Stimulated activated CD8-positive, alpha-beta memory T cell treated with anti-CD3 and anti-CD28 coated beads, Interleukin-4, amount 100 ng/mL, for 24 hours (primary cell): ENCODE measurements at regions not wholly inside any gene's neighbourhood (a gene's known extent, or its start where the extent isn't known, plus 50 kb on each side); places are given as distances from the start of the nearest gene placed in this dataset.
"Not testable (repeated sequence)": the region's sequence is repeated elsewhere in the genome, so short reads cannot be mapped to it uniquely, and the experiment has no call there.

ENCODE experiments used
- DNase-seq: peaks from one replicate; pipeline ENCODE4 v3.0.0-alpha.2; 2020; ENCODE audit warnings: low read depth

GRCh38 chr20:56769921-56770600 lies 141.0 kb downstream of the TFAP2C start:
- DNase-seq = no peak

- no peak for DNase-seq
Observed at GRCh38 chr20:56773749-56774148, 144.6 kb downstream of the TFAP2C start.

DNA sequence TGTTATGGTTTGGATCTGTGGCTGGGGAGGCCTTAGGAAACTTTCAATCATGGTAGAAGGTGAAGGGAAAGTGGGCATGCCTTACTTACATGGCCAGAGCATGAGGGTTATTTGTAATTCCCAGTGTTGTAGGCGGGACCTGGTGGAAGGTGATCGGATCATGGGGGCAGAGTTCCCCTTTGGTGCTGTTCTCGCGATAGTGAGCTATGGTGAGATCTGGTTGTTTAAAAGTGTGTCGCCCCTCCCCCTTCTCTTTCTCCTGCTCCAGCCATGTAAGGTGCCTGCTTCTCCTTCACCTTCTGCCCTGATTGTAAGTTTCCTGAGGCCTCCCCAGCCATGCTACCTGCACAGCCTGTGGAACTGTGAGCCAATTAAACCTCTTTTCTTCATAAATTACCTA lies 145.8 kb downstream of the TFAP2C start:
- DNase-seq = no peak

DNA sequence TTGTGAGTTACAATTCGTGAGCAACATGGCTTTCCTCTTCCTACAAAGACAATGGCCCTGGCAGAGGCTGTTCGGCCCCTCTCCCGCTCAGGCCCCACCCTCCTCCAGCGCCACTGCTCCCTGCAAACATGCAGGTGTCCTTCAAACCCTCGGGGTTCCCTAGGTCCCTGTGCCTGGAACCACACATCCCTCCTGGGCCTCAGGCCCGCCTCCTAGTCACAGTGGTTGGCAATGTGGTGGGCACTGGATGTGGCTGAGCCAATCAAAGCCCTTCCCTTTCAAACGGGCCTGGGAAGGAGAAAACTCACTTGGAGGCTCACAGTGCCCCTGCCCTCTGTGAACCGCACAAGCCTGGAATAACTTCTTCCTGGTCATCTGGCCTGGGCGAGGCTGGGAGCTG lies 147.2 kb downstream of the TFAP2C start:
- no peak for DNase-seq

GRCh38 chr20:56778765-56779195 lies 149.7 kb downstream of the TFAP2C start:
- DNase-seq = no peak

DNA sequence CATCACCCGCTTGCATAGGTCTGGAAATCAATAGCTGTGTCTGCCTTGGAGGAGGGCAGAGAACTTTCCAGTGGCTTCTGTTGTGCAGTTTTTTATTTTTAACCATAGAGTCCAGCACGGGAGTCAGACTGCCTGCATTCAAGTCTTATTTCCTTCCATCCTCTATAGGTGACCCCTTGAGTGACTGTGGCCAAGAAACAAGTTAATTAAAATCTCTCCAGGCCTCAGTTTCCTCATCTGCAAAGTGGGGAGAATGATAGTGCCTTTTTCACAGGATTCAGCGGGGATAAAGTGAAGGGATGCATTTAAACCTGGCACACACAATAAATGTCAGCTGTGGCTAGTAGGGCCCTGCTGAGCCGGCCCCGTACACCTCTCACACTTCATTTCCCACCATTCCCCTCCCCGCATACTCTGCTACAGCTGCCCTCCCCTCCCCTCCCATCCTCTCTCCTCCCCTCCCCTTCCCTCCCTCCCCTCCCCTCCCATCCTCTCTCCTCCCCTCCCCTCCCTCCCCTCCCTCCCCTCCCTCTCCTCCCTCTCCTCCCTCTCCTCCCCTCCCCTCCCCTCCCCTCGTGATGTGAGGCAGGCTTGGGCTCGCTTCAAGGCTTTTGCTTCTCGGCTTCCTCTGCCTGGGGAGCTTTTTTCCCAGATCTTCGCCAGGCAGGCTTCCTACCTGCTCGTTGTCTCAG lies 150.5 kb downstream of the TFAP2C start:
- no peak for DNase-seq

GRCh38 chr20:56780266-56780665 lies 151.2 kb downstream of the TFAP2C start:
- no peak for DNase-seq

- DNase-seq = no peak
Observed at GRCh38 chr20:56781108-56781739, 152.1 kb downstream of the TFAP2C start.

DNA sequence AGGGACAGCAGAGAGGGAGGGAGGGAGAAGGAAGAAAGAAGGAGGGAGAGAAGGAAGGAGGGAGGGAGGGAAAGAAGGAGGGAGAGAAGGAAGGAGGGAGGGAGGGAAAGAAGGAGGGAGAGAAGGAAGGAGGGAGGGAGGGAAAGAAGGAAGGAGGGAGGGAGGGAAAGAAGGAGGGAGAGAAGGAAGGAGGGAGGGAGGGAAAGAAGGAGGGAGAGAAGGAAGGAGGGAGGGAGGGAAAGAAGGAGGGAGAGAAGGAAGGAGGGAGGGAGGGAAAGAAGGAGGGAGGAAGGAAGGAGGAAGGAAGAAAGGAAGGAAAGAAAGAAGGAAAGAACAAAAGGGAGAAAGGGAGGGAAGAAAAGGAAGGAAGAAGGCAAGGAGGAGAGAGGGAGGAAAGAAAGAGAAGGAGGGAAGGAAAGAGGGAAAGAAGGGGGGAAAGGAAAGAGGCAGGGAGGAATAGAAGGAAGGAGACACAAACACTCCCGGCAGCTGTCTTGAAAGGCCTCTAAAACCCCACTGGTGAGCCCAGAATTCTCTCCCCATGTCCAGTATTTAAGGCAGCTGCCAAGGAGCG lies 153.0 kb downstream of the TFAP2C start:
- DNase-seq = not testable (repeated sequence)

GRCh38 chr20:56782814-56783213 lies 153.7 kb downstream of the TFAP2C start:
- not testable (repeated sequence) for DNase-seq

DNA sequence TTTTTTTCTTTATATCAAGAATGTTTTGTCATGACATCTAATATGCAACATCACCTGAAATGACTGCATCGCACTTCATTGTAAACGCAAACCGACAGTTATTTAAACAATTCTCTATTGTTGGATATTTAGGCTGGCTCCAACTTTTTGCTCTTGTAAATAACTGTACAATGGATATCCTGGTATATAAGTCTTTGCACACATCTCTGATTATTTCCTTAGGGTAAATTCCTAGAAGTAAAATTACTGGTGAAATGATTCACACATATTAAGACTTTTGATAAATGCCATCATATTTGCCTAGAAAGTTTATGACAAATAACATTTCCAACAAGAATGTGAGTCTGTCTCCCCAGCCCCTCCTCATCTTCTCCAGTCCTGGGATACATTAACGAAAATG lies 154.7 kb downstream of the TFAP2C start:
- no peak for DNase-seq

- no peak for DNase-seq
Observed at GRCh38 chr20:56786503-56786902, 157.4 kb downstream of the TFAP2C start.

DNA sequence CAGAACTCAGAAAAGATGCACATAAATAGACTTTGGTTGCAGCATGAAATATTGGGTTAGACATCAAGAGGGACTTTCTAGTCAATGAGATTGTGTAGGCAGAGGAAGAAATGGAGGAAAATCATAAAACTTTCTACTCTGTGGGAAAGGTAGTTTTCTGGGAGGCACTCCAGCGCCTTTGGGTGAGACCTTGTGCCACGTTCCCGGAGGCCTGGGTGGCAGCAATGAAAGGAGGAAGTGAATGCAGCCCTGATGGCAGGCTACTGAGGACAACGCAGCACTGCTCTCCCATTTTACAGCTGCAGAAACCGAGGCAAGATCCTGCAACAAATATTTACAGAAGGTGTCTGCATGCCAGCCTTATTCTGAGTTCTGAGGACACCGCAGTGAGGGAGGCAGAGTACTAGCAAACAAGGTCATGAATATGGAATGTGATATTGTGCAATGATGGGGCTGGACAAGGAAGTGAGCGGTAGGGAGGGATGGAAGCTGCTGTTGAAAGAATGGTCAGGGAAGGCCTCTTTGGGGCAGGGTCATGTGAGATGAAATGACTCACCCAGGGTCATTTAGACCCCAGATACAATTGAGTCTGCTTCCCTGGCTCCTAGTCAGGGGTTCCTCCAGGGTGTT lies 159.1 kb downstream of the TFAP2C start:
- no peak for DNase-seq

DNA sequence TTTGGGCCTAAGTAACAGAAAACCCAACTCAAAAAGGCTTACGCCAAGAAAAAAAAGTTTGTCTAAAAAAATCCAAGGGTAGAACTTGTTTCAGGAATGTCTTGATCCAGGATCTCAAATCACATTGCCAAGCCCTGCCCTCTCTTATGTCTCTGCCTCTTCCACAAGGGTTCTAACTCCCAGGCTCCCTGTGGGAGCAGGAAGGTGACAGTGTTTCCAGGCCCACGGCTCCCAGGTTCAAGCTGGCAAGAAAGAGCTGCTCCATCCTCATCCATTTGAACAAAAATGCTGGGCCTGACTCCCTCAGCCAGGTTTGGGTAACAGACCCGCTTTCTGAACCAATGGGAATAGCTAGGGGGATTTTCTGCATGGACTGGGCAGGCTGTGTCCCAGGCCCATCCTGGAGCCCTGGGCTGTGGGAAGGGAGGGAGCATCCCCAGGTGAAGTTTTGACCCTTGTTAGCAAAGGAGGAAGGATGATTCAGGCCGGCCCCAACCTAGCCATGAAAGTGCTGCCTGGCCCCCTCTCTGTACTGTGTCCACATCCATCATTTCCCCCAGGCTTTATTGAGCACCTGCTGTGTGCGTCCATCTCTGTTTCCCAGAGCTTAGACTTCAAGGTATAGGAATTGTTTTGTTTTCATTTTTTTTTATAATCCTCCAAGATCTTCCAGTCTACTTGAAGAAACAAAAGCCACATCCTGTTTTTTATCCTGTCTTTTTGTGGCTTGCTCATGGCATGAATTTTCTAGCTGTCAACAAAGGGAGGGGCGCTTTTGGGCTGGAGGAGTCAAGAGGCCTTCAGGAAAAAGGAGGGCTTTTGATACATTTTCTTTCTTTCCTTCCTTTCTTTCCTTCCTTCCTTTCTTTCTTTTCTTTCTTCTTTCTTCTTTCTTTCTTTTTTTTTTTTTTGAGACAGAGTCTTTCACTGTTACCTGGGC lies 159.8 kb downstream of the TFAP2C start:
- no peak for DNase-seq

GRCh38 chr20:56793916-56794315 lies 164.8 kb downstream of the TFAP2C start:
- no peak for DNase-seq

DNA sequence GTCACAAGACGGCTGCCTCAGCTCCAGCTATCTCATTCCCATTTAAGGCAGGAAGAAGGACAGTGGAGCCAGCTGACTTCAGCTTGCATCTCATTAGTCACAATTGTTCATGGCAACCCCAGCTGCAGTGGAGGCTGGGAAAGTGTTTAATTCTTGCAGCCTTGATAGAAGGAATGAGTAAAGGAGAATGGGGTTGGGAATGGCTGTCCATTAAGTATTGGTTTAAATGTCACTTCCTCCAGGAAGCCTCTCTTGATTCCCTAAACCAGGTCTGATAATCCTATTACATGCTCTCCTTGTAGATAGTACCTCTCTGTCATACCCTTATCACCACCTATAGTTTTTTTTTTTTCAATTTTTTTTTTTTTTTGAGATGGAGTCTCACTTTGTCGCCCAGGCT lies 166.4 kb downstream of the TFAP2C start:
- DNase-seq = no peak

GRCh38 chr20:56796345-56796744 lies 167.2 kb downstream of the TFAP2C start:
- DNase-seq = no peak

- DNase-seq = no peak
Observed at GRCh38 chr20:56797023-56797422, 167.9 kb downstream of the TFAP2C start.

DNA sequence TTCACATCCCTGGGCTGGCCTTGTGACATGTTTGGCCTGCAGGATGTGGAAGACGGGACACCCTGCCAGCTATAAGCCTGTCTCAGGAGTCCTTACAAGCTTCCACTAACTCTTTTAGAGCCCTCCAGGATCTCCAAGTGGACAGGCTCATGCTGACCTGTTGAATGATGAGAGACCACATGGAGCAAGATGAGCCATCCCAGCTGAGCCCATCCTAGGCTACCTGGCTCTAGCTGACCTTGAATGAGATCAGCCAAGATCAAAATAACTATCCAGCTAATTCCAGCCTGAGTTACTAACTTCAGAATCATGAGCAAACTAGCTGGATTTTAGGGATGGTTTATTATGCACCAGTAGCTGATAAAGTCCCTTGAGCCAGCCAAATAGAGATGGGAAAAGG lies 169.5 kb downstream of the TFAP2C start:
- DNase-seq = no peak

DNA sequence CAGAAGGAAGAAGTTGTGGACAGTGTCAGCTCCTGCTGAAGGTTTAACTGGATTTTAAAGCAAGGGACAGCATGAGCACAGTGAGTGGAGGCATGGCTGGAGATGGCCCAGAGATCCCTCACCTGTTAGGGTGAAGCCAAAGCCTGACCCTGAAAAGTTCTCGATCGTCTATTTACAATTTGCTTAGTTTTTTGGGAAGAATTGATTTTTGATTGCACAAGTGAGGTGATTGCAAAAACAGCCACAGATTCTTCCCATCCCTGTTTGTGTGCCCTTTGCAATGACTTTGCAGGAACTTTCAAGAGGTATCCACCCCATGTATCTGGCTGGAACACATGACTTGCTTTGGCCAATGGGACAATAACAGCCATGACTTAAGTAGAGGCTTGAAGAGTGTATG lies 170.1 kb downstream of the TFAP2C start:
- no peak for DNase-seq

DNA sequence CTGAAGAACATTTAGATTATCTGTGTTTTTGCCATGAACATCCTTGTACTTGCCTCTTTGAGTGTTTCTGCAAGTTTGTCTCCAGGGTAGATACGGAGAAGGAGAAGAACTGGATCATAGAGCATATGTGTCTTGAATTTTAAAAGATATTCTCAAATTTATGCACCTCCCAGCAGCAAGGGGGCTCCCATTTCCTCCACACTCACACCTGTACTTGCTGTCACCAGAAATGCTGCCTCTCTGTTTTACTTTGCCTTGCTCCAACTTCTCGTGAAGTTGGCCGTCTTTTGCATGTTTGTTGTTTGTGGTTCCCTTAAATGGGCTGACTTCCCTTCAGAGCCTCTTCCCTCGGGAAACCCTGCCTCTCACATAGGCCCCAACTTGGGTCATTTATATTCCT lies 171.0 kb downstream of the TFAP2C start:
- no peak for DNase-seq
